GM12878 (cell line): ENCODE measurements at regions not wholly inside any gene's neighbourhood (a gene's known extent, or its start where the extent isn't known, plus 50 kb on each side); places are given as distances from the start of the nearest gene placed in this dataset.

Source experiments
- ATAC-seq: fragments of 200-7000 bp; cut with Tn5 transposase; 3 replicates; pipeline ENCODE4 v1.9.1; 2020; ENCODE audit warnings: mild to moderate bottlenecking, moderate library complexity
- BruUV-seq: library from RNA; stranded (reverse); fragments of 400-500 nt; replicated peaks from 2 replicates; lab custom pipeline; 2021; lab: Mats Ljungman, UMichigan
- CTCF ChIA-PET: fragments of 300-600 bp; sonication (Branson Sonifier 250); formaldehyde crosslinking; extraction: SDS; loops from one replicate; lab custom pipeline; 2021; ENCODE audit warnings: inconsistent platforms; lab: Yijun Ruan, JAX
- POLR2A ChIA-PET: fragments of 350-600 bp; formaldehyde crosslinking; extraction: SDS; loops from one replicate; lab custom pipeline; 2021; ENCODE audit warnings: inconsistent platforms; lab: Charles Lee
- RAD21 ChIA-PET: fragments of 300-600 bp; sonication (Branson Sonifier 250); formaldehyde crosslinking; loops from one replicate; lab custom pipeline; 2023; ENCODE audit warnings: antibody characterized with exemption; ENCODE audit not compliant: unreplicated experiment; lab: Charles Lee
- SMC1A ChIA-PET: fragments of 300-600 bp; sonication (Branson Sonifier 250); formaldehyde crosslinking; loops from one replicate; lab custom pipeline; 2023; ENCODE audit not compliant: unreplicated experiment, uncharacterized antibody; lab: Charles Lee
- DNase-seq: peaks from one replicate; pipeline ENCODE4 v3.0.0-alpha.2; 2011; ENCODE audit warnings: low read depth, low spot score
- FAIRE-seq: peaks from 3 replicates; lab custom pipeline; 2011; peaks lifted over from hg19 to GRCh38; lab: Jason Lieb, UNC
- H2AFZ ChIP-seq: 2 replicates; pipeline ENCODE4 v1.6.0; 2011; ENCODE audit warnings: low read depth, low read length, control low read depth; ENCODE audit not compliant: control insufficient read depth
- H3K27ac ChIP-seq: 2 replicates; pipeline ENCODE4 v1.5.1; 2011; ENCODE audit warnings: control low read depth; ENCODE audit not compliant: control insufficient read depth, insufficient read depth
- H3K27me3 ChIP-seq, 2 experiments: replicated peaks in 1 of 2; 2 replicates each; pipeline versions ENCODE4 v1.6.0 to v1.6.1; 2011; ENCODE audit warnings: low read length in 1 of 2; ENCODE audit not compliant: control insufficient read depth in 2 of 2, insufficient read depth in 2 of 2
- H3K36me3 ChIP-seq, 2 experiments: 2 replicates each; pipeline ENCODE4 v1.5.1; 2011; ENCODE audit warnings: low read length in 1 of 2; ENCODE audit not compliant: control insufficient read depth in 2 of 2, insufficient read depth in 2 of 2
- H3K4me1 ChIP-seq: 2 replicates; pipeline ENCODE4 v1.6.1; 2011; ENCODE audit warnings: mild to moderate bottlenecking, low read length, moderate library complexity, mixed read lengths; ENCODE audit not compliant: control insufficient read depth, insufficient read depth
- H3K4me2 ChIP-seq: 2 replicates; pipeline ENCODE4 v1.6.0; 2011; ENCODE audit warnings: control low read depth; ENCODE audit not compliant: control insufficient read depth, insufficient read depth
- H3K4me3 ChIP-seq: fragments of 200-600 bp; sonication (generic); 2 replicates; pipeline ENCODE4 v1.5.1; 2016
- H3K79me2 ChIP-seq: 2 replicates; pipeline ENCODE4 v1.6.0; 2011; ENCODE audit warnings: low read length; ENCODE audit not compliant: control insufficient read depth, insufficient read depth
- H3K9ac ChIP-seq: 2 replicates; pipeline ENCODE4 v1.8.0; 2011; ENCODE audit warnings: low read length, control low read depth, mixed read lengths; ENCODE audit not compliant: control insufficient read depth, insufficient read depth
- H3K9me3 ChIP-seq: replicated peaks from 3 replicates; pipeline ENCODE4 v1.5.1; 2011; ENCODE audit warnings: mild to moderate bottlenecking, low read length; ENCODE audit not compliant: control insufficient read depth, insufficient read depth
- H4K20me1 ChIP-seq: 2 replicates; pipeline ENCODE4 v1.6.0; 2011; ENCODE audit not compliant: control insufficient read depth, insufficient read depth
- BMI1 ChIP-seq: fragments of 450-650 bp; IDR thresholded peaks from 2 replicates; pipeline ENCODE4 v1.6.1; 2016; ENCODE audit warnings: mild to moderate bottlenecking, moderate library complexity, borderline replicate concordance
- CBX3 ChIP-seq: fragments of 200-600 bp; sonication (generic); IDR thresholded peaks from 2 replicates; pipeline ENCODE4 v1.6.1; 2016; ENCODE audit warnings: low read depth, borderline replicate concordance
- DPF2 ChIP-seq: fragments of 450-650 bp; IDR thresholded peaks from 2 replicates; pipeline ENCODE4 v1.6.1; 2017; ENCODE audit warnings: mild to moderate bottlenecking
- HDGF ChIP-seq: fragments of 450-650 bp; IDR thresholded peaks from 2 replicates; pipeline ENCODE4 v1.6.1; 2016; ENCODE audit warnings: antibody characterized with exemption
- JUNB ChIP-seq: IDR thresholded peaks from 2 replicates; pipeline ENCODE4 v1.6.1; 2016; ENCODE audit warnings: antibody characterized with exemption, mild to moderate bottlenecking
- MEF2B ChIP-seq: fragments of 450-650 bp; IDR thresholded peaks from 2 replicates; pipeline ENCODE4 v1.6.1; 2018; ENCODE audit warnings: mild to moderate bottlenecking, moderate library complexity; ENCODE audit not compliant: partially characterized antibody, poor library complexity, severe bottlenecking
- MTA2 ChIP-seq: fragments of 450-650 bp; IDR thresholded peaks from 2 replicates; pipeline ENCODE4 v1.6.1; 2016; ENCODE audit warnings: low read depth, mild to moderate bottlenecking, moderate library complexity
- MXI1 ChIP-seq: fragments of 150-350 bp; IDR thresholded peaks from 2 replicates; pipeline ENCODE4 v1.6.1; 2011; ENCODE audit warnings: low read depth, mild to moderate bottlenecking, inconsistent platforms, low read length, improper control_type of control experiment
- NFXL1 ChIP-seq: fragments of 450-650 bp; IDR thresholded peaks from 2 replicates; pipeline ENCODE4 v1.6.1; 2017; ENCODE audit warnings: antibody characterized with exemption, mild to moderate bottlenecking, borderline replicate concordance
- NR2F1 ChIP-seq: fragments of 450-650 bp; conservative IDR thresholded peaks from 2 replicates; pipeline ENCODE4 v1.6.1; 2017; ENCODE audit warnings: mild to moderate bottlenecking
- POLR2A ChIP-seq: IDR thresholded peaks from 2 replicates; pipeline ENCODE4 v1.6.1; 2011; ENCODE audit warnings: low read depth, mild to moderate bottlenecking, low read length
- RCOR1 ChIP-seq: conservative IDR thresholded peaks from 2 replicates; pipeline ENCODE4 v1.6.1; 2012; ENCODE audit warnings: low read depth, low read length, improper control_type of control experiment
- SKIL ChIP-seq: fragments of 450-650 bp; IDR thresholded peaks from 2 replicates; pipeline ENCODE4 v1.6.1; 2017; ENCODE audit warnings: mild to moderate bottlenecking, low read depth, inconsistent platforms; ENCODE audit not compliant: poor library complexity, severe bottlenecking
- ZBTB33 ChIP-seq: fragments of 450-650 bp; IDR thresholded peaks from 2 replicates; pipeline ENCODE4 v1.6.1; 2017; ENCODE audit warnings: mild to moderate bottlenecking
- in situ Hi-C: fragments of 300-500 bp; cut with MboI; formaldehyde crosslinking; loops from 9 replicates; pipeline ENCODE4 v1.14.3; 2018; ENCODE audit warnings: mixed read lengths
- intact Hi-C: fragments of 100-400 bp; cut with micrococcal nuclease; formaldehyde crosslinking; loops from one replicate; pipeline ENCODE4 v1.14.2; 2022; ENCODE audit not compliant: unreplicated experiment
- TF ChIP-seq, protein P1 (sequence below): fragments of 450-650 bp; IDR thresholded peaks from 2 replicates; pipeline ENCODE4 v1.6.1; 2017; ENCODE audit warnings: low read depth, mild to moderate bottlenecking, moderate library complexity

GRCh38 chr1:208552928-208553327 is 308.7 kb upstream of the PLXNA2 start:
- Histone ChIP-seq H3K27ac (no peak overlapping the region), H3K9ac (no peak overlapping the region), H3K4me1 (no peaks in the 10 kb centered on the region), H4K20me1 (no peaks in the 10 kb centered on the region), H3K4me3 (no peak overlapping the region), H3K27me3 (no peaks in the 10 kb centered on the region), H2AFZ (no peak overlapping the region), H3K79me2 (no peaks in the 10 kb centered on the region), H3K4me2 (no peak overlapping the region), H3K36me3 (no peaks in the 10 kb centered on the region), H3K9me3 (no peaks in the 10 kb centered on the region)
- no peak for ATAC-seq
- CTCF ChIA-PET = no interaction called here
- no peak for FAIRE-seq
- SMC1A ChIA-PET = no interaction called here
- TF ChIP-seq DPF2 (no peak), MTA2 (no peak), SKIL (no peak), NFXL1 (no peak), MXI1 (no peak), CBX3 (no peak), HDGF (no peak), MEF2B (no peak), JUNB (no peak), POLR2A (no peak), BMI1 (no peak), RCOR1 (no peak), NR2F1 (no peak), ZBTB33 (no peak)
- TF ChIP-seq, protein P1, sequence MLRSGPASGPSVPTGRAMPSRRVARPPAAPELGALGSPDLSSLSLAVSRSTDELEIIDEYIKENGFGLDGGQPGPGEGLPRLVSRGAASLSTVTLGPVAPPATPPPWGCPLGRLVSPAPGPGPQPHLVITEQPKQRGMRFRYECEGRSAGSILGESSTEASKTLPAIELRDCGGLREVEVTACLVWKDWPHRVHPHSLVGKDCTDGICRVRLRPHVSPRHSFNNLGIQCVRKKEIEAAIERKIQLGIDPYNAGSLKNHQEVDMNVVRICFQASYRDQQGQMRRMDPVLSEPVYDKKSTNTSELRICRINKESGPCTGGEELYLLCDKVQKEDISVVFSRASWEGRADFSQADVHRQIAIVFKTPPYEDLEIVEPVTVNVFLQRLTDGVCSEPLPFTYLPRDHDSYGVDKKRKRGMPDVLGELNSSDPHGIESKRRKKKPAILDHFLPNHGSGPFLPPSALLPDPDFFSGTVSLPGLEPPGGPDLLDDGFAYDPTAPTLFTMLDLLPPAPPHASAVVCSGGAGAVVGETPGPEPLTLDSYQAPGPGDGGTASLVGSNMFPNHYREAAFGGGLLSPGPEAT = no peak
- POLR2A ChIA-PET = no interaction called here
- intact Hi-C loops = no loop called here
- RAD21 ChIA-PET = no interaction called here
- no peak for DNase-seq
- BruUV-seq = no TSS peak
- in situ Hi-C loops = no loop called here
